DOHH2 (cell line): ENCODE measurements at regions not wholly inside any gene's neighbourhood (a gene's known extent, or its start where the extent isn't known, plus 50 kb on each side); places are given as distances from the start of the nearest gene placed in this dataset.

Source experiments
- EZH2phosphoT487 ChIP-seq: fragments of 200-600 bp; sonication (generic); IDR thresholded peaks from 2 replicates; pipeline ENCODE4 v1.6.1; 2017; ENCODE audit warnings: borderline replicate concordance, mild to moderate bottlenecking, antibody characterized with exemption, low read length, moderate library complexity, mixed read lengths
- TF ChIP-seq, protein P1 (sequence below): fragments of 200-600 bp; sonication (generic); IDR thresholded peaks from one replicate; pipeline ENCODE4 v1.5.1; 2014; ENCODE audit warnings: antibody characterized with exemption, mild to moderate bottlenecking, low read depth, low read length; ENCODE audit not compliant: poor library complexity, severe bottlenecking

DNA sequence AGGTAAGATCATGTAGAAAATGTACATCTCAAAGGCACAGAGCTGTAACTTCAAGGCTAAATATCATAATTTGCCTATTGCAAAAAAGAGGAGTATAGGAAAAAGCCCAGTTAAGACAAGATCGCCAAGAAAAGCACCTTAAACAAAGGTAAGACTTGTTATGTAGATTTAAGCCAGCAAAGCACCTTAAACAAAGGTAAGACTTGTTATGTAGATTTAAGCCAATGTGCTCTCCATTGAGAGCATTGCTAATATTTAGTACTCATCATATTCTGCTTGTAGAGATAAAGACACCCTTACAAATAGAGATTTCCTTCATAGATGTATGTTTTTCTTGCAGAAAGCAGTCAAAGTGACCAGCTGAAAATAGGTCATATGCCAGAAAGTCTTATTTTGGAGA is 115.8 kb downstream of the ADAM29 start:
- TF ChIP-seq, protein P1, sequence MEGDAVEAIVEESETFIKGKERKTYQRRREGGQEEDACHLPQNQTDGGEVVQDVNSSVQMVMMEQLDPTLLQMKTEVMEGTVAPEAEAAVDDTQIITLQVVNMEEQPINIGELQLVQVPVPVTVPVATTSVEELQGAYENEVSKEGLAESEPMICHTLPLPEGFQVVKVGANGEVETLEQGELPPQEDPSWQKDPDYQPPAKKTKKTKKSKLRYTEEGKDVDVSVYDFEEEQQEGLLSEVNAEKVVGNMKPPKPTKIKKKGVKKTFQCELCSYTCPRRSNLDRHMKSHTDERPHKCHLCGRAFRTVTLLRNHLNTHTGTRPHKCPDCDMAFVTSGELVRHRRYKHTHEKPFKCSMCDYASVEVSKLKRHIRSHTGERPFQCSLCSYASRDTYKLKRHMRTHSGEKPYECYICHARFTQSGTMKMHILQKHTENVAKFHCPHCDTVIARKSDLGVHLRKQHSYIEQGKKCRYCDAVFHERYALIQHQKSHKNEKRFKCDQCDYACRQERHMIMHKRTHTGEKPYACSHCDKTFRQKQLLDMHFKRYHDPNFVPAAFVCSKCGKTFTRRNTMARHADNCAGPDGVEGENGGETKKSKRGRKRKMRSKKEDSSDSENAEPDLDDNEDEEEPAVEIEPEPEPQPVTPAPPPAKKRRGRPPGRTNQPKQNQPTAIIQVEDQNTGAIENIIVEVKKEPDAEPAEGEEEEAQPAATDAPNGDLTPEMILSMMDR: no peak
- no peak for TF ChIP-seq EZH2phosphoT487
